ENCODE measurements at regions not wholly inside any gene's neighbourhood (a gene's known extent, or its start where the extent isn't known, plus 50 kb on each side); places are given as distances from the start of the nearest gene placed in this dataset.

- no peak for TF ChIP-seq RARB (CRISPR knock-in tag; IDR thresholded peaks at IDR 0.05)
- no peak for TF ChIP-seq ZFP30 (CRISPR knock-in tag; IDR thresholded peaks at IDR 0.05)
- TF ChIP-seq PATZ1 (CRISPR knock-in tag; IDR thresholded peaks at IDR 0.05; ENCODE audit: borderline replicate concordance): no peak
- TF ChIP-seq CSRNP3 (CRISPR knock-in tag; IDR thresholded peaks at IDR 0.05): no peak
- TF ChIP-seq TCF4 (CRISPR knock-in tag; IDR thresholded peaks at IDR 0.05; ENCODE audit: borderline replicate concordance): no peak
- TF ChIP-seq ZC3H10 (CRISPR knock-in tag; IDR thresholded peaks at IDR 0.05): no peak
- TF ChIP-seq ZNF70 (CRISPR knock-in tag; IDR thresholded peaks at IDR 0.05): no peak
Observed at GRCh38 chr1:62978741-62979140, 194.8 kb downstream of the ATG4C start.
